Endothelial cell of umbilical vein (primary cell): ENCODE measurements at regions not wholly inside any gene's neighbourhood (a gene's known extent, or its start where the extent isn't known, plus 50 kb on each side); places are given as distances from the start of the nearest gene placed in this dataset.

Source experiments
- EZH2 ChIP-seq: IDR thresholded peaks from 2 replicates; pipeline ENCODE4 v1.6.1; 2012; ENCODE audit warnings: borderline replicate concordance, low read depth, mild to moderate bottlenecking, moderate library complexity, low read length, inconsistent platforms; ENCODE audit not compliant: severe bottlenecking
- GATA2 ChIP-seq: IDR thresholded peaks from 2 replicates; pipeline ENCODE4 v1.7.0; 2011; ENCODE audit warnings: low read depth, mild to moderate bottlenecking, moderate library complexity, mixed read lengths, low read length; ENCODE audit not compliant: insufficient read length, insufficient read depth
- TF ChIP-seq, protein P1 (sequence below), 2 donors: IDR thresholded peaks; 1 replicate in 1 of 2; 2 replicates in 1 of 2; pipeline ENCODE4 v1.5.1; 2011; ENCODE audit warnings: low read length in 2 of 2, mild to moderate bottlenecking in 2 of 2, moderate library complexity in 2 of 2, control low read depth in 1 of 2, inconsistent platforms in 1 of 2, low read depth in 1 of 2; ENCODE audit not compliant: insufficient read depth in 1 of 2; ENCODE audit errors: extremely low read depth in 1 of 2

DNA sequence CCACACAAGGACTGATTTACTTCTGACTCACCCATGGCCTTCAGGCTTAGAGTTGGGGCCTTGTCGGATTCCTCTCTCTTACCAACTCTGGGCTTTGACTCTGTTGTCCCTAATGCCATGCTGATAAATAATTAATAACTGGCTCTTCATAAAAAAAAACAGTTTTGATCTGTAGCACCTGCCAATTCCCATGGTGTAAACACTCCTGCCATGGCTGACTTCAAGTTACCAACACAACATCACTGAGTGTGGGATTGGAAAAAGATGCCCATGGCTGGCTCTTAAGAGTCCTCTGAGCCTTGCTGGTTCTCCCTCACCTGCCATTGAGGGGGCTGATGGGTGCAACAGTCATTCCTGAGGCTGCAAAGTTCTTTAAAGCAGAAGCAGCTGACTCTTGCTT lies 104.8 kb downstream of the KIF26A start:
- TF ChIP-seq EZH2 (no peak), GATA2 (no peak)
- TF ChIP-seq, protein P1, sequence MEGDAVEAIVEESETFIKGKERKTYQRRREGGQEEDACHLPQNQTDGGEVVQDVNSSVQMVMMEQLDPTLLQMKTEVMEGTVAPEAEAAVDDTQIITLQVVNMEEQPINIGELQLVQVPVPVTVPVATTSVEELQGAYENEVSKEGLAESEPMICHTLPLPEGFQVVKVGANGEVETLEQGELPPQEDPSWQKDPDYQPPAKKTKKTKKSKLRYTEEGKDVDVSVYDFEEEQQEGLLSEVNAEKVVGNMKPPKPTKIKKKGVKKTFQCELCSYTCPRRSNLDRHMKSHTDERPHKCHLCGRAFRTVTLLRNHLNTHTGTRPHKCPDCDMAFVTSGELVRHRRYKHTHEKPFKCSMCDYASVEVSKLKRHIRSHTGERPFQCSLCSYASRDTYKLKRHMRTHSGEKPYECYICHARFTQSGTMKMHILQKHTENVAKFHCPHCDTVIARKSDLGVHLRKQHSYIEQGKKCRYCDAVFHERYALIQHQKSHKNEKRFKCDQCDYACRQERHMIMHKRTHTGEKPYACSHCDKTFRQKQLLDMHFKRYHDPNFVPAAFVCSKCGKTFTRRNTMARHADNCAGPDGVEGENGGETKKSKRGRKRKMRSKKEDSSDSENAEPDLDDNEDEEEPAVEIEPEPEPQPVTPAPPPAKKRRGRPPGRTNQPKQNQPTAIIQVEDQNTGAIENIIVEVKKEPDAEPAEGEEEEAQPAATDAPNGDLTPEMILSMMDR (IDR thresholded peaks at IDR 0.05; ENCODE audit: extremely low read depth in 1 of 2, insufficient read depth in 1 of 2, low read depth in 1 of 2, low read length in 2 of 2): no peak
